WERI-Rb-1 (cell line): ENCODE measurements at regions not wholly inside any gene's neighbourhood (a gene's known extent, or its start where the extent isn't known, plus 50 kb on each side); places are given as distances from the start of the nearest gene placed in this dataset.

Experiments
- DNase-seq: peaks from one replicate; pipeline ENCODE4 v3.0.0-alpha.2; 2020
- H3K27ac ChIP-seq: fragments of 250-450 bp; sonication (Bioruptor Pico); 2 replicates; pipeline ENCODE4 v1.5.1; 2020; ENCODE audit warnings: mild to moderate bottlenecking, moderate library complexity
- H3K27me3 ChIP-seq: fragments of 250-450 bp; sonication (Bioruptor Pico); 2 replicates; pipeline ENCODE4 v1.5.1; 2021; ENCODE audit warnings: mild to moderate bottlenecking, low read depth, moderate library complexity; ENCODE audit not compliant: insufficient read depth, severe bottlenecking
- H3K36me3 ChIP-seq: fragments of 250-450 bp; sonication (Bioruptor Pico); 2 replicates; pipeline ENCODE4 v1.5.1; 2020; ENCODE audit warnings: mild to moderate bottlenecking, moderate library complexity
- H3K4me3 ChIP-seq: 2 replicates; pipeline ENCODE4 v1.5.1; 2011; ENCODE audit warnings: low read depth, mild to moderate bottlenecking, control low read depth, low read length
- H3K9me3 ChIP-seq: fragments of 250-450 bp; sonication (Bioruptor Pico); 2 replicates; pipeline ENCODE4 v1.5.1; 2021; ENCODE audit warnings: mild to moderate bottlenecking, moderate library complexity; ENCODE audit not compliant: severe bottlenecking
- TF ChIP-seq, protein P1 (sequence below): IDR thresholded peaks from 2 replicates; pipeline ENCODE4 v1.5.1; 2011; ENCODE audit warnings: low read depth, mild to moderate bottlenecking, control low read depth, inconsistent platforms, low read length

DNA sequence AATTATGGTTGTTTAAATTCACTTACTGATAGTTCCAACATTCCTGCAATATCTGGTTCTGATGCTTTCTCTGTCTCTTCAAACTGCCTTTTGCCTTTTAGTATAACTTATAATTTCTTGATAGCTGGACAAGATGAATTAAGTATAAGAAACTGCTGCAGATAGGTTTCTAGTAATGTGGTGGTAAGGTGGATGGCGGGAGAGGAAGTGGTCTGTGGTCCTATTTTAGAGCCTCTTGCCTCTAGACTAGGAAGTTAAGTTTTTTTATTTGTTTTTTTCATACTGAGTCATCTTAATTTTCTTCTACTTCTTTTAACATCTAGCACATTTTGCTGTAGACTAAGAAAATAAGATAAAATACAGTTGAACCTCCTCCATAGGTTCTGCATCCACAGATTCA lies 310.0 kb downstream of the SLITRK2 start:
- Histone ChIP-seq H3K4me3 (no peak overlapping the region), H3K27me3 (peaks cover 10% of the 10 kb centered on the region), H3K36me3 (no peaks in the 10 kb centered on the region), H3K9me3 (no peaks in the 10 kb centered on the region), H3K27ac (no peak overlapping the region)
- DNase-seq, result no peak
- TF ChIP-seq, protein P1, sequence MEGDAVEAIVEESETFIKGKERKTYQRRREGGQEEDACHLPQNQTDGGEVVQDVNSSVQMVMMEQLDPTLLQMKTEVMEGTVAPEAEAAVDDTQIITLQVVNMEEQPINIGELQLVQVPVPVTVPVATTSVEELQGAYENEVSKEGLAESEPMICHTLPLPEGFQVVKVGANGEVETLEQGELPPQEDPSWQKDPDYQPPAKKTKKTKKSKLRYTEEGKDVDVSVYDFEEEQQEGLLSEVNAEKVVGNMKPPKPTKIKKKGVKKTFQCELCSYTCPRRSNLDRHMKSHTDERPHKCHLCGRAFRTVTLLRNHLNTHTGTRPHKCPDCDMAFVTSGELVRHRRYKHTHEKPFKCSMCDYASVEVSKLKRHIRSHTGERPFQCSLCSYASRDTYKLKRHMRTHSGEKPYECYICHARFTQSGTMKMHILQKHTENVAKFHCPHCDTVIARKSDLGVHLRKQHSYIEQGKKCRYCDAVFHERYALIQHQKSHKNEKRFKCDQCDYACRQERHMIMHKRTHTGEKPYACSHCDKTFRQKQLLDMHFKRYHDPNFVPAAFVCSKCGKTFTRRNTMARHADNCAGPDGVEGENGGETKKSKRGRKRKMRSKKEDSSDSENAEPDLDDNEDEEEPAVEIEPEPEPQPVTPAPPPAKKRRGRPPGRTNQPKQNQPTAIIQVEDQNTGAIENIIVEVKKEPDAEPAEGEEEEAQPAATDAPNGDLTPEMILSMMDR, result no peak

DNA sequence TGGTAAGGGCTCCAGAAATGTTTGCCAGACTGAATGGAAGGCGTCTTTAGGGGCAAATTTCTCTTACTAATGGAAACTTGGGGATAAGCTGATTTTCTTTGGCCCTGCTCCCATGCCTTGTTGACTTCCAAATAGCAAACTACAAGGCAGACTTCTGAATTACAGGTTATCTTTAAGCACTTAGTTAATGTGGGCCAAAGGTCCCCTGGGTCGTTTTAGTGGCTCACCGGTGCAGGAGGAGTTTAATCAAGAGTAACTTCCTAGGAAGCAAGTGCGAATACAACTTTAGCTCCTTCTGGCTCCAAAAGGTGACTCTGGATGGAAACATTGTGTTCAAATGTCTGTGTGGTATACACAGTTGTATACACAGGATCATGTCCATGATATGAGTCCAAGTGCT lies 323.6 kb downstream of the SLITRK2 start:
- Histone ChIP-seq H3K27me3 (peaks cover 52% of the 10 kb centered on the region), H3K36me3 (no peaks in the 10 kb centered on the region), H3K4me3 (no peak overlapping the region), H3K9me3 (no peaks in the 10 kb centered on the region), H3K27ac (no peak overlapping the region)
- no peak for DNase-seq
- TF ChIP-seq, protein P1, result no peak

DNA sequence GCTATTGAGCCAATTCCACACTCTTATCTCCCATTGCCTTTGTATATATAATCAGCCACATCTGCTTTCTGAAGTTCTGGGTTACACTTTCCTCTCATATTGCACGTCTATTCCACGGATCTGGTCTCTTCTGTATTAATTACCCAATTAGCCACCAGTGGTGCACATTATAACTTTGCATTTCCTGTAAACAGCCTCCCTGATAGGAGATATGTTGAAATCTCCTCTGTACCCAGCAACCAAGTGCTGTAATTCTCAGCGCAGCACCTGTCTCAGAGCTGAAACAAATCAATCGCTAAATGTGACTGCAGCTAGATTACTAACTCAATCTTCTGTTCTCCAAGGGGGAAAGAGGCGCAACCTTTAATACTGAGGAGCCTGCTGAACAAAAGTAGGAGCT lies 326.4 kb downstream of the SLITRK2 start:
- H3K9me3 ChIP-seq, result no peaks in the 10 kb centered on the region
- no peak overlapping the region for H3K4me3 ChIP-seq
- H3K36me3 ChIP-seq, result no peaks in the 10 kb centered on the region
- no peak overlapping the region for H3K27ac ChIP-seq
- TF ChIP-seq, protein P1, result no peak
- no peak for DNase-seq
- H3K27me3 ChIP-seq, result peaks cover 43% of the 10 kb centered on the region

DNA sequence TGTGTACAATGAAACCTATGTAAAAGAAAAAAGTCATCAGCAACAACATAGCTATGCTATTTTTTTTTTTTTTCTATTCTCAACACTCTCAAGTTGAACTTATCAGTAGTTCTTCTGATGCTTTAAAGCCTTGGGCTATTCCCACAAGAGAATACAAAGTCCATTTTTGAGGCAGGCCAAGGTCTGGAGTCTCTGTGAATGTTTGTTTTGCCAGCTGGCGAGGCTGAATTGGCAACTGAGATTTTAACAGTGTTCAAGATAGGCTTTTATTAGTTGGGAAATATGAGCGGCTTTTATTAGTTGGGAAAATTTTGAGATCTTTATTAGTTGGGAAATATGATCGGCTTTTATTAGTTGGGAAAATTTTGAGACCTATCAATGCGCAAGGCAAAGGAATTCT lies 336.6 kb downstream of the SLITRK2 start:
- no peak overlapping the region for H3K27ac ChIP-seq
- H3K36me3 ChIP-seq, result no peaks in the 10 kb centered on the region
- H3K4me3 ChIP-seq, result no peak overlapping the region
- no peaks in the 10 kb centered on the region for H3K9me3 ChIP-seq
- DNase-seq, result no peak
- TF ChIP-seq, protein P1, result no peak
- H3K27me3 ChIP-seq, result peaks cover 50% of the 10 kb centered on the region

DNA sequence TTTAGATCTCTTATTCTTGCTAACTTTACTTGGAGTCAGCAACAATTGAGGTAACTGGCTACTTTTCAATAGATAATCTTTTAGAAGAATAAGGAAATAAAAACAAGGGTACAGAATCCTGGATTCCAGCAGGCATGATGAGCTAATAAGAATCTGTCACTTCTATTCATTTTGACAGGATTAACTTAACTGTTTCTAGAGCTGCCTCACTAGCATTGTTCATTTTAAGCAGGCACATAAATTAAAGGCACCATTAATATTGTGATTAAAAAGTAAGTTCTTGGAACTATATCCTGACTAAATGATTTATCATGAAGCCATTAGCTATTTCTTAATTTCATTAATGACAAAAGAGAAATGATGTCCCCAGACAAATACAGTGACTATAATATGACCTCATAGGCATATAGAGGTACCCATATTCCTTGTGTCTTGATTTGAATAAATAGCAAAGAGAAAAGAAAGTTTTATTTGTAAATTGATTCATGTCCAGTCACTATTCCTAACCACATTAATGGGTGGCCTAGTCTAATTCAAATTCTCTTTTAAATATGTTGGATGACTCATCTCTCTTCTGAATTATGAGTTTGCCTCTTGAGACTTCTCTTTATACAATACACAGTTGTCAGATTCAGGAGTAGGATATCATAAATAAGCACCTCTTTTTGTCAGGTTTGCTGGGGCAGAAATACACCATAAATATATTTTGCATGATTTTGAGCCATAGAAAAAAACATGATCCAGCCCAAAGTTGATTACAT lies 343.0 kb downstream of the SLITRK2 start:
- Histone ChIP-seq H3K9me3 (no peaks in the 10 kb centered on the region), H3K27me3 (peaks cover 27% of the 10 kb centered on the region), H3K4me3 (no peak overlapping the region), H3K36me3 (no peaks in the 10 kb centered on the region), H3K27ac (no peak overlapping the region)
- DNase-seq, result no peak
- TF ChIP-seq, protein P1, result no peak

DNA sequence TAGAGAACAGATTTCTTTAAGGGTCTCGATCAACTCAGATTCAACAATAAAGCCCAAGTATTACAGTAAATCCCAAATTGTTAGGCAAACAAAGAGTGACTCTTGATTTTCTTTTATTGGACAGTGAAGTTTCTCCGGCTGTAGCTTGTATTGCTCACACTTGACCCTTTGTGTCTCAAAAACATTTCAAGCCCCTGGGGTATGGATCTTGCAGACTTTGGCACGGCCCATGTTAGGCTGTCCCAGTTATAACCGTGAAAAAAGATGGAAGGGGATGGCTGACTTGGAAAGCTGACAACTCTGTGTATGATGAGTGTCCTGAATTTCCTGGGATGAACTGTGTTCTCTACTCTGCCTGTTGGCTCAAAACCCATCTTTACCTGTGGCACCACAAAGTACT lies 356.1 kb downstream of the SLITRK2 start:
- H3K36me3 ChIP-seq, result no peaks in the 10 kb centered on the region
- H3K27me3 ChIP-seq, result peaks cover 46% of the 10 kb centered on the region
- H3K27ac ChIP-seq, result no peak overlapping the region
- TF ChIP-seq, protein P1, result no peak
- no peaks in the 10 kb centered on the region for H3K9me3 ChIP-seq
- no peak overlapping the region for H3K4me3 ChIP-seq
- no peak for DNase-seq
